IMR-90 (cell line): ENCODE measurements at regions not wholly inside any gene's neighbourhood (a gene's known extent, or its start where the extent isn't known, plus 50 kb on each side); places are given as distances from the start of the nearest gene placed in this dataset.

Experiments used
- ATAC-seq: fragments of 200-7000 bp; cut with Tn5 transposase; 2 replicates; pipeline ENCODE4 v1.9.1; 2020; ENCODE audit warnings: low read depth, mild to moderate bottlenecking, moderate library complexity
- BruUV-seq: library from RNA; stranded (reverse); fragments of 400-500 nt; replicated peaks from 2 replicates; lab custom pipeline; 2021; lab: Mats Ljungman, UMichigan
- CTCF ChIA-PET: fragments of 300-600 bp; formaldehyde crosslinking; extraction: SDS; loops from one replicate; lab custom pipeline; 2021; ENCODE audit warnings: antibody characterized with exemption; lab: Yijun Ruan, JAX
- POLR2A ChIA-PET: fragments of 300-600 bp; sonication (Branson Sonifier 250); formaldehyde crosslinking; loops from one replicate; lab custom pipeline; 2022; ENCODE audit warnings: antibody characterized with exemption; ENCODE audit not compliant: unreplicated experiment; lab: Charles Lee
- DNase-seq: peaks from one replicate; pipeline ENCODE4 v3.0.0; 2013
- H2AFZ ChIP-seq: replicated peaks from 2 replicates; pipeline ENCODE3; 2013; ENCODE audit warnings: low read length, mild to moderate bottlenecking; ENCODE audit not compliant: poor library complexity
- H2AK5ac ChIP-seq: 2 replicates; pipeline ENCODE4 v1.6.1; 2013; ENCODE audit warnings: low read depth, low read length, inconsistent platforms
- H2AK9ac ChIP-seq: replicated peaks from 2 replicates; pipeline ENCODE3; 2013; ENCODE audit warnings: mild to moderate bottlenecking, low read depth, low read length, moderate library complexity; ENCODE audit not compliant: poor library complexity
- H2BK120ac ChIP-seq: 2 replicates; pipeline ENCODE4 v1.6.1; 2013; ENCODE audit warnings: low read depth, low read length, inconsistent platforms
- H2BK15ac ChIP-seq: 3 replicates; pipeline ENCODE4 v1.6.1; 2013; ENCODE audit warnings: low read depth, low read length, inconsistent platforms
- H2BK20ac ChIP-seq: 2 replicates; pipeline ENCODE4 v1.6.1; 2013; ENCODE audit warnings: low read depth, mild to moderate bottlenecking, inconsistent platforms, low read length, moderate library complexity
- H2BK5ac ChIP-seq: 2 replicates; pipeline ENCODE4 v1.6.1; 2013; ENCODE audit warnings: mild to moderate bottlenecking, low read depth, low read length, inconsistent platforms; ENCODE audit not compliant: poor library complexity, severe bottlenecking
- H3K14ac ChIP-seq: replicated peaks from 2 replicates; pipeline ENCODE4 v1.6.1; 2013; ENCODE audit warnings: low read depth, low read length, inconsistent platforms
- H3K18ac ChIP-seq: 2 replicates; pipeline ENCODE4 v1.6.1; 2013; ENCODE audit warnings: low read depth, low read length, control low read depth
- H3K23ac ChIP-seq: 2 replicates; pipeline ENCODE4 v1.6.1; 2013; ENCODE audit warnings: low read depth, low read length, inconsistent platforms
- H3K27ac ChIP-seq: 2 replicates; pipeline ENCODE4 v1.5.1; 2013; ENCODE audit warnings: mild to moderate bottlenecking, control low read depth, low read length; ENCODE audit not compliant: insufficient read depth
- H3K27me3 ChIP-seq: 2 replicates; pipeline ENCODE4 v1.6.1; 2013; ENCODE audit warnings: low read length; ENCODE audit not compliant: control insufficient read depth, insufficient read depth
- H3K36me3 ChIP-seq: 2 replicates; pipeline ENCODE4 v1.6.1; 2013; ENCODE audit warnings: low read length, mixed read lengths; ENCODE audit not compliant: control insufficient read depth, insufficient read depth
- H3K4ac ChIP-seq: 2 replicates; pipeline ENCODE4 v1.6.1; 2013; ENCODE audit warnings: low read depth, low read length, inconsistent platforms
- H3K4me1 ChIP-seq: 2 replicates; pipeline ENCODE4 v1.6.1; 2013; ENCODE audit warnings: low read length, mixed read lengths; ENCODE audit not compliant: control insufficient read depth, insufficient read depth
- H3K4me2 ChIP-seq: 2 replicates; pipeline ENCODE4 v1.6.1; 2013; ENCODE audit warnings: low read depth, mild to moderate bottlenecking, control low read depth, low read length, moderate library complexity
- H3K4me3 ChIP-seq: 2 replicates; pipeline ENCODE4 v1.5.1; 2013; ENCODE audit warnings: low read depth, mild to moderate bottlenecking, control low read depth, low read length, moderate library complexity; ENCODE audit not compliant: insufficient read depth
- H3K56ac ChIP-seq: 2 replicates; pipeline ENCODE4 v1.6.1; 2013; ENCODE audit warnings: low read length, inconsistent platforms; ENCODE audit not compliant: insufficient read depth; ENCODE audit errors: extremely low read depth
- H3K79me1 ChIP-seq, 2 experiments: 2 replicates each; pipeline ENCODE4 v1.6.1; 2013; ENCODE audit warnings: low read length in 2 of 2, inconsistent platforms in 1 of 2, low read depth in 1 of 2
- H3K9ac ChIP-seq: 2 replicates; pipeline ENCODE4 v1.6.1; 2013; ENCODE audit warnings: low read depth, low read length, control low read depth
- H3K9me1 ChIP-seq: 2 replicates; pipeline ENCODE4 v1.6.1; 2013; ENCODE audit warnings: low read length, inconsistent platforms; ENCODE audit not compliant: insufficient read depth
- H3K9me3 ChIP-seq: 2 replicates; pipeline ENCODE4 v1.6.1; 2013; ENCODE audit warnings: low read length; ENCODE audit not compliant: control insufficient read depth, insufficient read depth
- H4K20me1 ChIP-seq: 2 replicates; pipeline ENCODE4 v1.6.1; 2013; ENCODE audit warnings: low read length, inconsistent platforms; ENCODE audit not compliant: insufficient read depth
- H4K5ac ChIP-seq: 2 replicates; pipeline ENCODE4 v1.6.1; 2013; ENCODE audit warnings: mild to moderate bottlenecking, low read depth, low read length, control low read depth
- H4K8ac ChIP-seq, 2 experiments: 2 replicates each; pipeline ENCODE4 v1.6.1; 2013; ENCODE audit warnings: low read depth in 2 of 2, low read length in 2 of 2, control low read depth in 1 of 2, inconsistent platforms in 1 of 2
- H4K91ac ChIP-seq: 2 replicates; pipeline ENCODE4 v1.6.1; 2013; ENCODE audit warnings: low read depth, low read length, inconsistent platforms; ENCODE audit not compliant: insufficient read depth
- CEBPB ChIP-seq: IDR thresholded peaks from 2 replicates; pipeline ENCODE4 v1.6.1; 2012; ENCODE audit warnings: low read depth, low read length, improper control_type of control experiment
- CHD1 ChIP-seq: IDR thresholded peaks from 2 replicates; pipeline ENCODE4 v1.6.1; 2012; ENCODE audit warnings: low read depth, low read length, improper control_type of control experiment
- CTCF ChIP-seq: conservative IDR thresholded peaks from 2 replicates; pipeline ENCODE4 v1.5.1; 2012; ENCODE audit warnings: mild to moderate bottlenecking, low read depth, low read length, improper control_type of control experiment
- FOS ChIP-seq: fragments of 150-350 bp; IDR thresholded peaks from 2 replicates; pipeline ENCODE4 v1.6.1; 2016; ENCODE audit warnings: low read depth, low read length
- MAFK ChIP-seq: IDR thresholded peaks from 2 replicates; pipeline ENCODE4 v1.6.1; 2012; ENCODE audit warnings: low read depth, low read length, improper control_type of control experiment
- MAZ ChIP-seq: IDR thresholded peaks from 2 replicates; pipeline ENCODE4 v1.6.1; 2012; ENCODE audit warnings: low read depth, mild to moderate bottlenecking, low read length, improper control_type of control experiment, moderate library complexity, borderline replicate concordance
- MXI1 ChIP-seq: IDR thresholded peaks from 2 replicates; pipeline ENCODE4 v1.6.1; 2012; ENCODE audit warnings: low read depth, mild to moderate bottlenecking, low read length, moderate library complexity, borderline replicate concordance
- NFE2L2 ChIP-seq: fragments of 150-350 bp; IDR thresholded peaks from 2 replicates; pipeline ENCODE4 v1.6.1; 2016; ENCODE audit warnings: low read depth, mild to moderate bottlenecking, low read length
- POLR2A ChIP-seq: IDR thresholded peaks from 2 replicates; pipeline ENCODE4 v1.6.1; 2012; ENCODE audit warnings: mild to moderate bottlenecking, low read depth, low read length
- RCOR1 ChIP-seq: IDR thresholded peaks from 2 replicates; pipeline ENCODE4 v1.6.1; 2012; ENCODE audit warnings: mild to moderate bottlenecking, low read length, improper control_type of control experiment; ENCODE audit not compliant: insufficient replicate concordance
- RFX5 ChIP-seq: IDR thresholded peaks from 2 replicates; pipeline ENCODE4 v1.8.0; 2012; ENCODE audit warnings: low read depth, mild to moderate bottlenecking, low read length, moderate library complexity
- SMC3 ChIP-seq: fragments of 150-350 bp; IDR thresholded peaks from 2 replicates; pipeline ENCODE4 v1.6.1; 2016; ENCODE audit warnings: low read depth, mild to moderate bottlenecking, antibody characterized with exemption, low read length, moderate library complexity
- WGBS, 2 experiments: methylation state at CpG; one replicate each; pipeline versions ENCODE4 v1.1.5 to v1.1.7; 2013; ENCODE audit warnings: missing lambda C conversion rate in 2 of 2; ENCODE audit not compliant: insufficient read length in 1 of 2; ENCODE audit errors: extremely low coverage in 2 of 2; 5-methylcytosine and 5-hydroxymethylcytosine counted together
- dilution Hi-C: fragments of 300-500 bp; cut with HindIII; formaldehyde crosslinking; loops from one replicate; pipeline ENCODE4 v1.14.3; 2018; ENCODE audit warnings: low sequenced_read_pairs; ENCODE audit not compliant: unreplicated experiment
- in situ Hi-C: fragments of 300-500 bp; cut with MboI; formaldehyde crosslinking; loops from 3 replicates; pipeline ENCODE4 v1.14.3; 2019; ENCODE audit warnings: low sequenced_read_pairs, inconsistent platforms, mixed read lengths
- intact Hi-C: fragments of 100-400 bp; cut with micrococcal nuclease; formaldehyde crosslinking; loops from 2 replicates; pipeline ENCODE4 v1.10.0; 2022
- TF ChIP-seq, protein P1 (sequence below): fragments of 150-350 bp; IDR thresholded peaks from 2 replicates; pipeline ENCODE4 v1.6.1; 2016; ENCODE audit warnings: low read depth, mild to moderate bottlenecking, low read length, moderate library complexity, borderline replicate concordance

- H3K4ac ChIP-seq, result no peak overlapping the region
- no peak for DNase-seq
- H2BK5ac ChIP-seq, result no peak overlapping the region
- H4K91ac ChIP-seq, result no peak overlapping the region
- H3K27ac ChIP-seq, result no peak overlapping the region
- intact Hi-C loops, result no loop called here
- CTCF ChIA-PET, result no interaction called here
- H3K36me3 ChIP-seq, result no peaks in the 10 kb centered on the region
- H3K4me3 ChIP-seq, result no peak overlapping the region
- ATAC-seq, result no peak
- no peak for TF ChIP-seq CTCF
- no peak for TF ChIP-seq POLR2A
- no peak for TF ChIP-seq CHD1
- no peak for TF ChIP-seq NFE2L2
- TF ChIP-seq, protein P1, sequence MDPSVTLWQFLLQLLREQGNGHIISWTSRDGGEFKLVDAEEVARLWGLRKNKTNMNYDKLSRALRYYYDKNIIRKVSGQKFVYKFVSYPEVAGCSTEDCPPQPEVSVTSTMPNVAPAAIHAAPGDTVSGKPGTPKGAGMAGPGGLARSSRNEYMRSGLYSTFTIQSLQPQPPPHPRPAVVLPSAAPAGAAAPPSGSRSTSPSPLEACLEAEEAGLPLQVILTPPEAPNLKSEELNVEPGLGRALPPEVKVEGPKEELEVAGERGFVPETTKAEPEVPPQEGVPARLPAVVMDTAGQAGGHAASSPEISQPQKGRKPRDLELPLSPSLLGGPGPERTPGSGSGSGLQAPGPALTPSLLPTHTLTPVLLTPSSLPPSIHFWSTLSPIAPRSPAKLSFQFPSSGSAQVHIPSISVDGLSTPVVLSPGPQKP, result no peak
- no peak for TF ChIP-seq CEBPB
- TF ChIP-seq MAFK, result no peak
- TF ChIP-seq SMC3, result no peak
- no peak for TF ChIP-seq RFX5
- no peak for TF ChIP-seq MAZ
- no peak for TF ChIP-seq FOS
- TF ChIP-seq MXI1, result no peak
- no peak for TF ChIP-seq RCOR1
- in situ Hi-C loops, result no loop called here
- no peak overlapping the region for H2AK9ac ChIP-seq
- H4K20me1 ChIP-seq, result no peaks in the 10 kb centered on the region
- H3K9me3 ChIP-seq, result peaks cover 2% of the 10 kb centered on the region; the same call in 1 of the 2 replicates
- H2AFZ ChIP-seq, result no peak overlapping the region
- no peak overlapping the region for H2BK15ac ChIP-seq
- WGBS, 2 experiments, result no CpG with 5 or more reads among the region's 4 CpGs
- no peak overlapping the region for H3K4me2 ChIP-seq
- no peaks in the 10 kb centered on the region for H3K79me1 ChIP-seq
- H4K8ac ChIP-seq, result no peak overlapping the region
- no peaks in the 10 kb centered on the region for H3K9me1 ChIP-seq
- H3K14ac ChIP-seq, result no peak overlapping the region
- POLR2A ChIA-PET, result no interaction called here
- no peak overlapping the region for H4K5ac ChIP-seq
- H2BK120ac ChIP-seq, result no peak overlapping the region
- no peak overlapping the region for H2AK5ac ChIP-seq
- no peak overlapping the region for H3K9ac ChIP-seq
- H3K23ac ChIP-seq, result no peak overlapping the region
- no peak overlapping the region for H2BK20ac ChIP-seq
- H3K27me3 ChIP-seq, result no peaks in the 10 kb centered on the region
- no peak overlapping the region for H3K56ac ChIP-seq
- H3K18ac ChIP-seq, result no peak overlapping the region
- BruUV-seq, result no TSS peak
- H3K4me1 ChIP-seq, result no peaks in the 10 kb centered on the region
- dilution Hi-C loops, result no loop called here
Measured at GRCh38 chr9:106449336-106449927, 413.5 kb upstream of the ZNF462 start.
